ENCODE measurements at regions not wholly inside any gene's neighbourhood (a gene's known extent, or its start where the extent isn't known, plus 50 kb on each side); places are given as distances from the start of the nearest gene placed in this dataset.
"Not testable (repeated sequence)": the region's sequence is repeated elsewhere in the genome, so short reads cannot be mapped to it uniquely, and the experiment has no call there.

- DNase-seq (ENCODE audit: low read depth, low spot score) = no peak
Measured at GRCh38 chr4:31474221-31474620, 754.1 kb downstream of the PCDH7 start.

- no peak for DNase-seq (ENCODE audit: low read depth, low spot score)
Measured at GRCh38 chr4:31482691-31483090, 762.5 kb downstream of the PCDH7 start.

GRCh38 chr4:31499216-31499615, 779.0 kb downstream of the PCDH7 start:
- DNase-seq (ENCODE audit: low read depth, low spot score) = not testable (repeated sequence)

- DNase-seq (ENCODE audit: low read depth, low spot score) = no peak
Measured at GRCh38 chr4:31516520-31516919, 796.4 kb downstream of the PCDH7 start.

- DNase-seq (ENCODE audit: low read depth, low spot score) = no peak
Measured at GRCh38 chr4:31518796-31519250, 798.7 kb downstream of the PCDH7 start.

GRCh38 chr4:31530555-31530954, 810.4 kb downstream of the PCDH7 start:
- no peak for DNase-seq (ENCODE audit: low read depth, low spot score)

- DNase-seq (ENCODE audit: low read depth, low spot score) = no peak
Measured at GRCh38 chr4:31538877-31539276, 818.7 kb downstream of the PCDH7 start.

- no peak for DNase-seq (ENCODE audit: low read depth, low spot score)
Measured at GRCh38 chr4:31539284-31540069, 819.3 kb downstream of the PCDH7 start.

- DNase-seq (ENCODE audit: low read depth, low spot score) = no peak
Measured at GRCh38 chr4:31545330-31545729, 825.2 kb downstream of the PCDH7 start.

GRCh38 chr4:31545755-31546154, 825.6 kb downstream of the PCDH7 start:
- no peak for DNase-seq (ENCODE audit: low read depth, low spot score)

GRCh38 chr4:31548021-31548420, 827.9 kb downstream of the PCDH7 start:
- no peak for DNase-seq (ENCODE audit: low read depth, low spot score)

- no peak for DNase-seq (ENCODE audit: low read depth, low spot score)
Measured at GRCh38 chr4:31548823-31549222, 828.7 kb downstream of the PCDH7 start.

- no peak for DNase-seq (ENCODE audit: low read depth, low spot score)
Measured at GRCh38 chr4:31549256-31549655, 829.1 kb downstream of the PCDH7 start.

GRCh38 chr4:31557437-31557836, 837.3 kb downstream of the PCDH7 start:
- no peak for DNase-seq (ENCODE audit: low read depth, low spot score)

GRCh38 chr4:31573554-31573953, 853.4 kb downstream of the PCDH7 start:
- no peak for DNase-seq (ENCODE audit: low read depth, low spot score)

- DNase-seq (ENCODE audit: low read depth, low spot score) = no peak
Measured at GRCh38 chr4:31575504-31575903, 855.3 kb downstream of the PCDH7 start.

- DNase-seq (ENCODE audit: low read depth, low spot score) = no peak
Measured at GRCh38 chr4:31580843-31581242, 860.7 kb downstream of the PCDH7 start.

- DNase-seq (ENCODE audit: low read depth, low spot score) = no peak
Measured at GRCh38 chr4:31585503-31585902, 865.3 kb downstream of the PCDH7 start.

GRCh38 chr4:31592293-31592692, 872.1 kb downstream of the PCDH7 start:
- DNase-seq (ENCODE audit: low read depth, low spot score) = no peak

GRCh38 chr4:31595496-31595895, 875.3 kb downstream of the PCDH7 start:
- DNase-seq (ENCODE audit: low read depth, low spot score) = no peak

- no peak for DNase-seq (ENCODE audit: low read depth, low spot score)
Measured at GRCh38 chr4:31598639-31599038, 878.5 kb downstream of the PCDH7 start.

GRCh38 chr4:31601793-31602192, 881.6 kb downstream of the PCDH7 start:
- DNase-seq (ENCODE audit: low read depth, low spot score) = no peak

- DNase-seq (ENCODE audit: low read depth, low spot score) = no peak
Measured at GRCh38 chr4:31613946-31614623, 893.9 kb downstream of the PCDH7 start.
